HEK293T (cell line): ENCODE measurements at regions not wholly inside any gene's neighbourhood (a gene's known extent, or its start where the extent isn't known, plus 50 kb on each side); places are given as distances from the start of the nearest gene placed in this dataset.

Source experiments
- ELF4 ChIP-seq: fragments of 450-650 bp; IDR thresholded peaks from 2 replicates; pipeline ENCODE4 v1.6.1; 2017; ENCODE audit warnings: antibody characterized with exemption
- FOXK2 ChIP-seq: fragments of 450-650 bp; IDR thresholded peaks from 2 replicates; pipeline ENCODE4 v1.6.1; 2016; ENCODE audit warnings: mild to moderate bottlenecking
- FOXM1 ChIP-seq: fragments of 450-650 bp; IDR thresholded peaks from 2 replicates; pipeline ENCODE4 v1.6.1; 2017; ENCODE audit warnings: mild to moderate bottlenecking, borderline replicate concordance
- HDGF ChIP-seq: fragments of 450-650 bp; IDR thresholded peaks from 2 replicates; pipeline ENCODE4 v1.6.1; 2017; ENCODE audit warnings: antibody characterized with exemption, borderline replicate concordance
- NFRKB ChIP-seq: fragments of 450-650 bp; IDR thresholded peaks from 2 replicates; pipeline ENCODE4 v1.6.1; 2016; ENCODE audit warnings: mild to moderate bottlenecking, moderate library complexity
- SP1 ChIP-seq: fragments of 450-650 bp; IDR thresholded peaks from 2 replicates; pipeline ENCODE4 v1.6.1; 2017
- SUZ12 ChIP-seq: fragments of 450-650 bp; IDR thresholded peaks from 2 replicates; pipeline ENCODE4 v1.6.1; 2016; ENCODE audit warnings: mild to moderate bottlenecking

GRCh38 chr2:103364177-103364576 lies 602.3 kb downstream of the TMEM182 start:
- no peak for TF ChIP-seq HDGF
- TF ChIP-seq SP1, result no peak
- no peak for TF ChIP-seq NFRKB
- TF ChIP-seq ELF4, result no peak
- no peak for TF ChIP-seq SUZ12
- no peak for TF ChIP-seq FOXM1
- TF ChIP-seq FOXK2, result no peak
